Fibroblast of lung (primary cell): ENCODE measurements at regions not wholly inside any gene's neighbourhood (a gene's known extent, or its start where the extent isn't known, plus 50 kb on each side); places are given as distances from the start of the nearest gene placed in this dataset.

Source experiments
- DNase-seq, 2 donors: peaks; one replicate each; pipeline versions ENCODE4 v3.0.0 to v3.0.0-alpha.2; 2010; ENCODE audit warnings: low read depth in 2 of 2
- H2AFZ ChIP-seq: 2 replicates; pipeline ENCODE4 v1.5.1; 2012; ENCODE audit warnings: low read length, control low read depth, inconsistent platforms
- H3K27ac ChIP-seq: 2 replicates; pipeline ENCODE4 v1.5.1; 2011; ENCODE audit warnings: low read length, control low read depth; ENCODE audit not compliant: insufficient read depth
- H3K27me3 ChIP-seq: 2 replicates; pipeline ENCODE4 v1.5.1; 2011; ENCODE audit warnings: mild to moderate bottlenecking, low read length; ENCODE audit not compliant: control insufficient read depth, insufficient read depth
- H3K36me3 ChIP-seq: 2 replicates; pipeline ENCODE4 v1.5.1; 2011; ENCODE audit warnings: low read length; ENCODE audit not compliant: control insufficient read depth, insufficient read depth
- H3K4me1 ChIP-seq: 2 replicates; pipeline ENCODE4 v1.5.1; 2011; ENCODE audit warnings: low read length; ENCODE audit not compliant: control insufficient read depth, insufficient read depth; ENCODE audit errors: extremely low read depth
- H3K4me2 ChIP-seq: 2 replicates; pipeline ENCODE4 v1.5.1; 2011; ENCODE audit warnings: low read length, control low read depth; ENCODE audit not compliant: insufficient read depth; ENCODE audit errors: extremely low read depth
- H3K4me3 ChIP-seq, 4 experiments: fragments of 200-600 bp in 1 of 4; sonication (generic) in 1 of 4; replicated peaks in 1 of 4; 2 replicates each; pipeline ENCODE4 v1.5.1; 2011 to 2016; ENCODE audit warnings: low read length in 4 of 4, low read depth in 3 of 4, mild to moderate bottlenecking in 3 of 4, control low read depth in 2 of 4, inconsistent platforms in 1 of 4, mixed read lengths in 1 of 4; ENCODE audit not compliant: insufficient read depth in 1 of 4; ENCODE audit errors: control extremely low read depth in 1 of 4
- H3K79me2 ChIP-seq: 2 replicates; pipeline ENCODE4 v1.5.1; 2012; ENCODE audit warnings: mild to moderate bottlenecking, low read length, inconsistent platforms; ENCODE audit not compliant: control insufficient read depth, insufficient read depth
- H3K9ac ChIP-seq: 2 replicates; pipeline ENCODE4 v1.5.1; 2011; ENCODE audit warnings: mild to moderate bottlenecking, low read length, control low read depth; ENCODE audit not compliant: insufficient read depth
- H3K9me3 ChIP-seq: 2 replicates; pipeline ENCODE4 v1.5.1; 2012; ENCODE audit warnings: low read depth, low read length; ENCODE audit not compliant: control insufficient read depth, insufficient read depth
- H4K20me1 ChIP-seq: 2 replicates; pipeline ENCODE4 v1.5.1; 2011; ENCODE audit warnings: low read length; ENCODE audit not compliant: control insufficient read depth, insufficient read depth; ENCODE audit errors: extremely low read depth
- CTCF ChIP-seq, 2 donors: IDR thresholded peaks in 1 of 2; conservative IDR thresholded peaks in 1 of 2; 1 replicate in 1 of 2; 2 replicates in 1 of 2; pipeline ENCODE4 v1.5.1; 2011 to 2012; ENCODE audit warnings: low read length in 2 of 2, control low read depth in 1 of 2, inconsistent platforms in 1 of 2, low read depth in 1 of 2, mild to moderate bottlenecking in 1 of 2
- EZH2 ChIP-seq: IDR thresholded peaks from 2 replicates; pipeline ENCODE4 v1.5.1; 2012; ENCODE audit warnings: low read length, control low read depth, mild to moderate bottlenecking; ENCODE audit errors: missing control alignments

- no peak overlapping the region for H3K9ac ChIP-seq
- no peaks in the 10 kb centered on the region for H4K20me1 ChIP-seq
- H3K36me3 ChIP-seq, result no peaks in the 10 kb centered on the region
- H3K4me1 ChIP-seq, result no peaks in the 10 kb centered on the region
- no peak overlapping the region for H3K4me2 ChIP-seq
- H3K9me3 ChIP-seq, result no peaks in the 10 kb centered on the region
- H3K27me3 ChIP-seq, result no peaks in the 10 kb centered on the region
- no peak overlapping the region for H3K4me3 ChIP-seq
- no peak for TF ChIP-seq CTCF (conservative IDR thresholded peaks at IDR 0.05 in 1 of 2, IDR thresholded peaks at IDR 0.05 in 1 of 2; ENCODE audit: low read depth in 1 of 2, low read length in 2 of 2)
- no peak for TF ChIP-seq EZH2
- DNase-seq, result no peak
- H3K27ac ChIP-seq, result no peak overlapping the region
- H3K79me2 ChIP-seq, result no peaks in the 10 kb centered on the region
- no peak overlapping the region for H2AFZ ChIP-seq
These were observed 611.5 kb upstream of the IMPG1 start for GRCh38 chr6:76683985-76684384.

- Histone ChIP-seq H3K9me3 (no peaks in the 10 kb centered on the region), H3K4me1 (no peaks in the 10 kb centered on the region), H3K9ac (no peak overlapping the region), H3K27ac (no peak overlapping the region), H3K79me2 (no peaks in the 10 kb centered on the region), H3K4me2 (no peak overlapping the region), H4K20me1 (no peaks in the 10 kb centered on the region), H3K4me3 (no peak overlapping the region), H3K36me3 (no peaks in the 10 kb centered on the region), H3K27me3 (no peaks in the 10 kb centered on the region), H2AFZ (no peak overlapping the region)
- peak; percentile 4 to 12 for DNase-seq
- TF ChIP-seq CTCF (conservative IDR thresholded peaks at IDR 0.05 in 1 of 2, IDR thresholded peaks at IDR 0.05 in 1 of 2; ENCODE audit: low read depth in 1 of 2, low read length in 2 of 2) (peak in 1 of 2 donors; percentile 20), EZH2 (no peak)
These were observed 610.4 kb upstream of the IMPG1 start for GRCh38 chr6:76682842-76683241.

- DNase-seq, result peak; percentile 3 to 8
- no peaks in the 10 kb centered on the region for H3K36me3 ChIP-seq
- H2AFZ ChIP-seq, result no peak overlapping the region
- H3K4me2 ChIP-seq, result no peak overlapping the region
- no peaks in the 10 kb centered on the region for H4K20me1 ChIP-seq
- no peaks in the 10 kb centered on the region for H3K9me3 ChIP-seq
- H3K4me1 ChIP-seq, result no peaks in the 10 kb centered on the region
- H3K27me3 ChIP-seq, result no peaks in the 10 kb centered on the region
- H3K27ac ChIP-seq, result no peak overlapping the region
- H3K4me3 ChIP-seq, result no peak overlapping the region
- no peak for TF ChIP-seq EZH2
- TF ChIP-seq CTCF (conservative IDR thresholded peaks at IDR 0.05 in 1 of 2, IDR thresholded peaks at IDR 0.05 in 1 of 2; ENCODE audit: low read depth in 1 of 2, low read length in 2 of 2), result no peak
- H3K9ac ChIP-seq, result no peak overlapping the region
- no peaks in the 10 kb centered on the region for H3K79me2 ChIP-seq
These were observed 609.3 kb upstream of the IMPG1 start for GRCh38 chr6:76681781-76682180.
